ENCODE measurements at regions not wholly inside any gene's neighbourhood (a gene's known extent, or its start where the extent isn't known, plus 50 kb on each side); places are given as distances from the start of the nearest gene placed in this dataset.

DNA sequence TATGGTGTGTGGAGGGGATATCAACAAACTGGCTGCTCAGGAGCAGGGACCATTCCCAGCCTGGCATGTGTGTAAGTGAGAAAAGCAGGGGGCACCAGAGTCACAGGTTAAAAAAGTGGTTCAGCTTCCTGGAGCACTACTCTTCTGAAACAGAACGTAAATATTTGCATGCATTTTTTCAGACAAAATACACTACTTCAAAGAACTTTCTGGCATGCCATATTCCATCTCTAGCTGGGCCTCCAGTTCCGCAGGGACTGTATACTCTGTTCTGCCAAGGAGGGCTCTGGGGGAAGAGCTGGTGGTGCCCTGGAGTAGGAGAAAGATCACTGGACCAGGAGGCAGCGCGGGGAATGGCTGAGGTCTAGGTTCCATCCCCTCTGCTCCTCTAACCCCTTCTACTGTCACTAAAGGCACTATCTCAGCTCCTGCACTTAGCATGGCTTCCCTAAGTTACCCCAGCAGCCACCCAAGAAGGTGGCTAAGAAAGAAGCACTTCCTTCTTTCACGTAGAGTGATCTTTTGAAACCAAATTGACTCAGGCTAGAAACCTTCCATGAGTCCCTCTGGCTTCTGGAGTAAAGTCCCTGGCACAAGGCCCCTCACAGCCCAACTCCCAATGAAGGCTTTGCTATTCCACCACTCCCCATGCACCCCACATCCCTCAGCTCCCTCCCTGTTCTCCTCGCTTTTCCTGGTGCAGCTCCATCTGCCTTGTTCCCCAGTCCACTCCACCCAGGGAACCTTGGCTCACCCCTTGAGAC, 57.6 kb upstream of the CABLES1 start:
- DNase-seq (ENCODE audit: extremely low spot score): no peak
- TF ChIP-seq TARDBP (IDR thresholded peaks at IDR 0.05) (no peak), ELF4 (IDR thresholded peaks at IDR 0.05) (no peak), BHLHE40 (IDR thresholded peaks at IDR 0.05; ENCODE audit: borderline replicate concordance) (no peak), LEF1 (IDR thresholded peaks at IDR 0.05; ENCODE audit: borderline replicate concordance) (no peak), SUZ12 (IDR thresholded peaks at IDR 0.05) (no peak), FOXM1 (IDR thresholded peaks at IDR 0.05; ENCODE audit: borderline replicate concordance) (no peak), NFRKB (IDR thresholded peaks at IDR 0.05) (no peak), FOXA1 (IDR thresholded peaks at IDR 0.05) (no peak), CTBP1 (IDR thresholded peaks at IDR 0.05; ENCODE audit: borderline replicate concordance) (no peak), ZNF384 (IDR thresholded peaks at IDR 0.05) (no peak), SP1 (IDR thresholded peaks at IDR 0.05) (no peak), L3MBTL2 (conservative IDR thresholded peaks at IDR 0.05) (no peak), ARNT (IDR thresholded peaks at IDR 0.05) (no peak), FOXK2 (IDR thresholded peaks at IDR 0.05) (no peak), HDGF (IDR thresholded peaks at IDR 0.05; ENCODE audit: borderline replicate concordance) (no peak)
- TF ChIP-seq, protein P1, sequence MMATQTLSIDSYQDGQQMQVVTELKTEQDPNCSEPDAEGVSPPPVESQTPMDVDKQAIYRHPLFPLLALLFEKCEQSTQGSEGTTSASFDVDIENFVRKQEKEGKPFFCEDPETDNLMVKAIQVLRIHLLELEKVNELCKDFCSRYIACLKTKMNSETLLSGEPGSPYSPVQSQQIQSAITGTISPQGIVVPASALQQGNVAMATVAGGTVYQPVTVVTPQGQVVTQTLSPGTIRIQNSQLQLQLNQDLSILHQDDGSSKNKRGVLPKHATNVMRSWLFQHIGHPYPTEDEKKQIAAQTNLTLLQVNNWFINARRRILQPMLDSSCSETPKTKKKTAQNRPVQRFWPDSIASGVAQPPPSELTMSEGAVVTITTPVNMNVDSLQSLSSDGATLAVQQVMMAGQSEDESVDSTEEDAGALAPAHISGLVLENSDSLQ (IDR thresholded peaks at IDR 0.05): no peak
- POLR2A ChIA-PET: no interaction called here
- CTCF ChIA-PET: interaction anchor here (0.6 to 1.1 kb wide), 3 partner anchors 49 to 159 kb away, joined by 3 read pairs; no protein-coding TSS in a partner anchor

DNA sequence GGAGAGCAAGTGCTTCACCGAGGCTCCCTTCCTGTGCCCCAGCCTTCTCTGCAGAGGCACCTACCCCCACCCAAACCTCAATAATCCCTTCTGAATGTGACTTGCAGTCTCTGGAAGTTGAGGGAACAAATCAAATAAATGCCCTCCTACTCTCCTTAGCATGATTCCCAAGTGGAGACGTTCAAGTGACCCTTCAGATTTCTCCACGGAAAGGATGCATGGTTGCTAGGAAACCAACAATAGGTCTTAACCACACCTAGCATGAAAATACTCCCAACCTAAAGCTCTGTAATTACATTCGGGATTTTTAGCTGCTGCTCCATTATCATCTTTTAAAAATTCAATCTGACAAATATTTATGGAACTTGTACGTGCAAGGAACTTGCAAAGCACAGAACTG, 50.2 kb upstream of the CABLES1 start:
- ChIA-PET CTCF (interaction anchor here (0.8 kb wide), 1 partner anchor 719 kb away, joined by 4 read pairs; no protein-coding TSS in a partner anchor), POLR2A (no interaction called here)
- no peak for TF ChIP-seq TARDBP (IDR thresholded peaks at IDR 0.05)
- no peak for TF ChIP-seq L3MBTL2 (conservative IDR thresholded peaks at IDR 0.05)
- no peak for TF ChIP-seq FOXM1 (IDR thresholded peaks at IDR 0.05; ENCODE audit: borderline replicate concordance)
- no peak for TF ChIP-seq LEF1 (IDR thresholded peaks at IDR 0.05; ENCODE audit: borderline replicate concordance)
- TF ChIP-seq FOXA1 (IDR thresholded peaks at IDR 0.05): no peak
- no peak for TF ChIP-seq FOXK2 (IDR thresholded peaks at IDR 0.05)
- TF ChIP-seq SP1 (IDR thresholded peaks at IDR 0.05): no peak
- no peak for TF ChIP-seq NFRKB (IDR thresholded peaks at IDR 0.05)
- no peak for TF ChIP-seq ELF4 (IDR thresholded peaks at IDR 0.05)
- no peak for TF ChIP-seq ARNT (IDR thresholded peaks at IDR 0.05)
- no peak for TF ChIP-seq ZNF384 (IDR thresholded peaks at IDR 0.05)
- no peak for TF ChIP-seq SUZ12 (IDR thresholded peaks at IDR 0.05)
- DNase-seq (ENCODE audit: extremely low spot score): no peak

Measured in HEK293T (cell line).